ENCODE measurements at regions not wholly inside any gene's neighbourhood (a gene's known extent, or its start where the extent isn't known, plus 50 kb on each side); places are given as distances from the start of the nearest gene placed in this dataset.

GRCh38 chr13:111472559-111473460, 152.4 kb downstream of the TEX29 start:
- no peak for DNase-seq (ENCODE audit: low read depth in 4 of 4, low spot score in 3 of 4)

- DNase-seq (ENCODE audit: low read depth in 4 of 4, low spot score in 3 of 4): peak; percentile 25 to 41 (median 34)
These were observed 153.9 kb downstream of the TEX29 start for GRCh38 chr13:111474136-111475002.

GRCh38 chr13:111475488-111475887, 155.0 kb downstream of the TEX29 start:
- no peak for DNase-seq (ENCODE audit: low read depth in 4 of 4, low spot score in 3 of 4)

GRCh38 chr13:111476197-111476596, 155.8 kb downstream of the TEX29 start:
- no peak for DNase-seq (ENCODE audit: low read depth in 4 of 4, low spot score in 3 of 4)

- no peak for DNase-seq (ENCODE audit: low read depth in 4 of 4, low spot score in 3 of 4)
These were observed 159.0 kb downstream of the TEX29 start for GRCh38 chr13:111479412-111479811.

GRCh38 chr13:111480503-111480902, 160.1 kb downstream of the TEX29 start:
- no peak for DNase-seq (ENCODE audit: low read depth in 4 of 4, low spot score in 3 of 4)

- no peak for DNase-seq (ENCODE audit: low read depth in 4 of 4, low spot score in 3 of 4)
These were observed 160.5 kb downstream of the TEX29 start for GRCh38 chr13:111480976-111481375.

GRCh38 chr13:111482126-111482525, 161.7 kb downstream of the TEX29 start:
- DNase-seq (ENCODE audit: low read depth in 4 of 4, low spot score in 3 of 4): no peak

- DNase-seq (ENCODE audit: low read depth in 4 of 4, low spot score in 3 of 4): no peak
These were observed 162.6 kb downstream of the TEX29 start for GRCh38 chr13:111482806-111483620.

GRCh38 chr13:111483621-111483987, 163.2 kb downstream of the TEX29 start:
- DNase-seq (ENCODE audit: low read depth in 4 of 4, low spot score in 3 of 4): no peak

- no peak for DNase-seq (ENCODE audit: low read depth in 4 of 4, low spot score in 3 of 4)
These were observed 163.9 kb downstream of the TEX29 start for GRCh38 chr13:111484141-111484925.

GRCh38 chr13:111484959-111485358, 164.5 kb downstream of the TEX29 start:
- no peak for DNase-seq (ENCODE audit: low read depth in 4 of 4, low spot score in 3 of 4)

- no peak for DNase-seq (ENCODE audit: low read depth in 4 of 4, low spot score in 3 of 4)
These were observed 165.2 kb downstream of the TEX29 start for GRCh38 chr13:111485491-111486250.

- no peak for DNase-seq (ENCODE audit: low read depth in 4 of 4, low spot score in 3 of 4)
These were observed 165.9 kb downstream of the TEX29 start for GRCh38 chr13:111486331-111486730.

- DNase-seq (ENCODE audit: low read depth in 4 of 4, low spot score in 3 of 4): no peak
These were observed 166.4 kb downstream of the TEX29 start for GRCh38 chr13:111486801-111487200.

GRCh38 chr13:111488486-111489132, 168.2 kb downstream of the TEX29 start:
- DNase-seq (ENCODE audit: low read depth in 4 of 4, low spot score in 3 of 4): no peak

GRCh38 chr13:111489301-111489700, 168.9 kb downstream of the TEX29 start:
- no peak for DNase-seq (ENCODE audit: low read depth in 4 of 4, low spot score in 3 of 4)

GRCh38 chr13:111490611-111491010, 170.2 kb downstream of the TEX29 start:
- DNase-seq (ENCODE audit: low read depth in 4 of 4, low spot score in 3 of 4): no peak

- no peak for DNase-seq (ENCODE audit: low read depth in 4 of 4, low spot score in 3 of 4)
These were observed 170.6 kb downstream of the TEX29 start for GRCh38 chr13:111491021-111491420.
